CD4-positive, alpha-beta T cell treated with Interleukin-10 for 1 hour (primary cell): ENCODE measurements at regions not wholly inside any gene's neighbourhood (a gene's known extent, or its start where the extent isn't known, plus 50 kb on each side); places are given as distances from the start of the nearest gene placed in this dataset.
"Not testable (repeated sequence)": the region's sequence is repeated elsewhere in the genome, so short reads cannot be mapped to it uniquely, and the experiment has no call there.

Experiments
- DNase-seq: peaks from one replicate; pipeline ENCODE4 v3.0.0-alpha.2; 2020

DNA sequence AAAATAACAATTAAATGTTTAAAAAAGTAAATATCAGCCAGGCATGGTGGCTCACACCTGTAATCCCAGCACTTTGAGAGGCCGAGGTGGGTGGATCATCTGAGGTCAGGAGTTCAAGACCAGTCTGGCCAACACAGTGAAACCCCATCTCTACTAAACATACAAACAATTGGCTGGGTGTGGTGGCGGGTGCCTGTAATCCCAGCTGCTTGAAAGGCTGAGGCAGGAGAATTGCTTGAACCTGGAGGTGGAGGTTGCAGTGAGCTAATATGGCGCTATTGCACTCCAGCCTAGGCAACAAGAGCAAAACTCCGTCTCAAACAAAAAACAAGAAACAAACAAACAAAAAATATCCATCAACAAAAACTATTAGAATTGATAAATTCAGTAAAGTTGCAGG lies 77.5 kb downstream of the SNX5 start:
- DNase-seq, result not testable (repeated sequence)

DNA sequence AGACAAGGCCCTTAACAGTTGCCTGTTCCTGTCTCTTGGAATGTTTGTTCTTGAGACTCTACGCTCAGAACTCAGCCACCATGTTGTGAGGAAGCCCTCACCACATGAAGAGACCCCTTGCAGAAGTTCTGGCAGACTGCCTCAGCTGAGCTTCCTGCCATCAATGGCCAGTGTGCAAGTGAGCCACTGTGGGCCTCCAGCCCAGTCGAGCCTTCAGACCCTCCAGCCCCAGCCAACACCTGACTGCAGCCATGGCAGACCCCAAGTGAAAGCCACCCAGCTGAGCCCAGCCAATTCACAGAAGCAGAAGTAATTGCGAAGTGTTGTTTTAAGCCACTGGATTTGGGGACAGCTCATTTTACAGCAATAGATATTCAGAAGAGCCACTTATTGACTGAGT lies 78.3 kb downstream of the SNX5 start:
- no peak for DNase-seq

DNA sequence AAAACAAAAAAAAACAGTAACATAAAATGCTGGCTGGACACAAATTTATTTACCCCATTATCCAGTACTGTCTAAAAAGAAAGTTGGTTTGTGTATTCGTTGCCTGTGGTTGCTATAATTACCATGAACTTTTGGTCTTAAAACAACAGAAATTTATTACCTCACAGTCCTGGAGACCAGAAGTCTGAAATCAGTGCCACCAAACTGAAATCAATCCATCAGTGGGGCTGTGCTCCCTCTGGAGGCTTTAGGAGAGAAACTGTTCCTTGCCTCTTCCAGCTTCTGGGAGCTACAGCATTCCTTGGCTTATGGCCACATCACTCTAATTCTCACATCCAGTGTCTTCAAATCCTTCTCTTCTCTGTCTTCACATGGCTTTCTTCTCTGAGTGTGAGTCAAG lies 79.4 kb downstream of the SNX5 start:
- no peak for DNase-seq

DNA sequence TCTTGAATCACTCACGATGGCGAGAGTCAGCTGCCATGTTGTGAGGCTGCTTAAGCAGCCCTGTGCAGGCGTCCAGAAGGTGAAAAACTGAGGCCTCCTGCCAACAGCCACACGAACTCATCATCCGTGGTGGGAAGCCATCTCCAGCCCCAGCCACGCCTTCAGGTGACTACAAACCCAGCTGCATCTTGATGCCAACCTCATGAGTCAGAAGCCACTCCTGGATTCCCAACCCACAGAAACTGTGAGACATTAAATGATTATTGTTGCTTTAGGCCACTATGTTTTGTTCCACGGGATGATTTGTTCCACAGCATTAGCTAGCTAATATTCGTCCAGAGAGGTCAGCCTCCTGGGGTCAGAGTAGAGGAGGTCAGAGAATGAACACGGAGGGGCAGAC lies 80.5 kb downstream of the SNX5 start:
- no peak for DNase-seq

DNA sequence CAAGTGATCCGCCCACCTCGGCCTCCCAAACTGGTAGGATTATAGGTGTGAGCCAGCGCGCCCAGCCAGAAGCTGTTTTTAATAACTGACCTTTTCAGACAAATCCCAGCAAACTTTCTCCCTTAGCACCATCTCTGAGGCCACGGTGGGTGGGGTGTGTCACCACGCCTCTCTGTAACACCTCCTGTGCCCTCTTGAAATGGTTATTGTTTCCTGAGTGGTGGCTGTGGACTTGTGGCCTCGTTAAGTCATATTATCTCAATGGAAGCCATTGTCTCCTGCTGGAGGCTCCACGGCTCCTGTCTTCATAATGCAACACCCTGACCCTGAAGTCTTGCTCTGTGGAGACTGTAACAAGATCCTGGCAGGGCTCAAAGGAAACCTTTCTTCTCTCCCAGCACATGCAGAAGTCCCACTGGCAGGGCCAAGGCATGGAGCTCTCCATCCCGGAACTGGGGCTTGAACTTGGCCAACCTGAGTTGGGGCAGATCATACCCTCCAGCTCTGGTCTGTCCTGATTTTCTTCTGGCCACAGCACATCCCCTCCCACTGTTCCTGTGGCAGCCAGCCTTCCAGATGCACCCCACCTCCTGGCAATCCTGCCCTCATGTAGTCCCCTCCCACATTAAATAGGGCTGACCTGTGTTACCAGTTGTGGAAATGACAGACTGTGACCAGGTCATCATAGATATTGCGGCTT lies 81.1 kb downstream of the SNX5 start:
- no peak for DNase-seq

DNA sequence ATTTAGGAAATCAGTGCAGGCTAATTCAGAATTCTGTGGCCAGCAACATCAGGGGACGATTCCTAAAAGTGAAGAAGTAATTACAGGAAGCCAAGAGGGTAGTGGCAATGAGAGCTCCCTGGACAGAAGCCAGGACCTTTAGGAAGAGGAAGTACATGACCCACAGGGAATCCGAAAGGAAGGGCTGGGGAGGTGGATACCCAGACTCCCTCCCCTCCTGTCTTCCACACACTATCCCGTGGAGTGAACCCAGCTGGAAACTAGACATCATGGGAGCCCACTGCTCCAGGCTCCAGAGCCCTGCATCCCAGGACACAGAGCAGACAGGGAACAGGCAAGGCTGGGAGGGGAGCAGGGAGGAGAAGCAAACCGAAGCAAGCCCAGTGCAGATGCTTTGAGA lies 83.0 kb downstream of the SNX5 start:
- no peak for DNase-seq

DNA sequence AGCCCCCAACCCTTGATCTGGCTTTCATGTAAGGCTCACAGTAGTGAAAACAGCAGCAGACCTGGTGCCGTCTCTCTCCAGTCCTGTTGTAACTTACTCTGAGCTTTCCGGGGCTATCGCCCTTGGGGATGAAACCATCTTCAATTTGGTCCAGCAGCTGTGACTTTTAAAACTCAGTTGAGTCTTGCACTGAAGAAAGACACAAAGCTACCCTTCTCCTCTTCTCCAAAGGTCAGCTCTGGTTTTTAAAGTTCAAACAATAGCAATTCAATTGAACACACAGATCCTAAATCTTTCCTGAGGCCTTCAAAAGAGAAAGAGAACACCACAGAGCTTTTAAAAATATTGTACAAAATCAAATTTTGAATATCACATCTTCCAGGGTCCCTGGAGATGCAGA lies 83.5 kb downstream of the SNX5 start:
- DNase-seq, result no peak

DNA sequence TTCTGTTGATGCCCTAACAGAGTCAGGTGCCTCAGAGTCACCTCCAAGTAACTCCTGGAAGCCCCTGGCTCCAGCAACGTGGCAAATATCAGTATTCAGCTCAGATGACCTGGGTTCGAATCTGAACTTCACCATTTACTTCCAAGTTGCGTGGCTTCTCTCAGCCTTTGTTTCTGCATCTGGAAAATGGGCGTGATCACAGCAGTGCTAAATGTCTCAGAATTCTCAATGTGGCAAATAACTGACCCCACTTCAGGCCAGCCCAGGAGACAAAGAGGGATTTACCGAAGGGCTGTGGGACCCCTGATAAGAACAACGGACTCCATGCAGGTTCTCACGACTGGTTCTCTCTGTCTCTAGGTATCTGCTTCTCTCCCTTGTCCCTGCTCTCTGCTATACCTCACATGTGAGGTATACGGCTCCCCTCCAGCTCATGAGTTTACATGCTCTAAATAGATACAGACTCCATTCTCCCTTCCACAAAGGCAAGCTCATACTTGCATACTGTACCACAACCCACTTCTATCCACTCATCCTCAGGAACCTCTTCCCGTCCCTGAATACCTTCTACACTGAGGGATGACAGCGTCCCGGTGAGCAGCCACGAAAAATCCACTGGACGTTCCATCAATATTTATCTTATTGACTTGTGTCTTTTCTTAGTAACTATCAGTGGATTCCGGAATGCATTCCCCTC lies 84.1 kb downstream of the SNX5 start:
- DNase-seq, result no peak

DNA sequence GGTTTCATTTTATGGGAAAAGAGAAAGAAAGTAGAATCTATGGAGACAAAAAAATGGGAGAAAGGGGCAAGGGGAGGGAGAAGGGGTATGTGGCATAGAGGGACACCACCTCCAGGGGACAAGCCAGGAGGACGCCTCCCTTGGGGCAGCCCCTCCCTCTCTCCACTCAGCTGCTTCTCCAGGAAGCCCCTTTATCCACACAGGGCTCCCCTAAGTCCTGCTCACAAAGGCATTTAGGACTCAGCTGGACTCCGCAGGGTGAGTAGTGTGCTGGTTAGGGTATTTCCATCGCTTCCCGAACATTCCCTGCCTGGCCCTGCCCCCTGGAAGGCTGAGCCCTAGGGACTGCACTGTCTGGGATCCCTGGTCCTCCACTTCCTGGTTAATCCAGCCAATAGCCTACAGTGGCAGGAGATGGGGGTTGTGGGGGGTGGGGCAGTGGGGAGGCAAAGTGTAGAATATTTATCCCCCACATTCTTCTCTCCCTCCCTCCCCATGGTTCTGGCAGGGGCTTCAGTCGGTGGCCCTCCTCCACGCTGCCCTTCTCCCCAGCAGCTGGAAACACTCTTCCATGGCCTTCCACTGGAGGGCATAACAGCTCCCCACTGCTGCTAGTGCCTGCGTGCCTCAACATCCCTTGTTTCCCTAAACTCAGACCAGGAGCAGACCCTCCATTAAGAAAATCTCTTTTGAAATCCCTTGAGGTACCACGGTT lies 84.8 kb downstream of the SNX5 start:
- no peak for DNase-seq

DNA sequence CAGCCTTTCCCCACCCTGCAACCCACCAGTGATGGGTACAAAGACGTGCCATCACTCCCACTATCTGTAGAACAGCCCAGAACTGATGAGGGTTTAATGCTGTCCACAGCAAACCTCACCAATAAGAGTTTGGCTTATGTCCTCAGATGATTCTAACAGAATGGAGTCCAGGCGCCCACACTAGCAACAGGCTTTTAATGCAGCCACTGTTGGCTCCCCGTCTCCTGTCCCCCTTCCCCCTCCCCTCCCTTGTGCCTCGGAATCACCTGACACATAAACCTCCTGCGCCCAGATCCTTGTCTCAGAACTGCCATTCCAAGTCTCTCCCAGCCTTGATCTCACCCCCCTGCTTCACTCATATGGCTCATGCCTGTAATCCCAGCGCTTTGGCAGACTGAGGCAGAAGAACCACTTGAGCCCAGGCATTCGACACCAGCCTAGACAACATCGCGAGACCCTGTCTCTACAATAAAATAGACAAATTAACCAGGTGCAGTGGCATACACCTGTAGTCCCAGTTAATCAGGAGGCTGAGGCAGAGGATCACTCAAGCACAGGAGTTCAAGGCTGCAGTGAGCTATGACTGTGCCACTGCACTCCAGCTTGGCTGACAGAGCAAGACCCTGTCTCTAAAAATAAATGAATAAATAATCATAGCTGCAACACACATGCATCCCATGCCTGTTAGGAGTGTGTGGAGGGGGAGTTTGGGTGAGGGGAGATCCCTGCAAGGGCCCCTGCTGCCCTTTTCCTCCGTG lies 85.6 kb downstream of the SNX5 start:
- no peak for DNase-seq

DNA sequence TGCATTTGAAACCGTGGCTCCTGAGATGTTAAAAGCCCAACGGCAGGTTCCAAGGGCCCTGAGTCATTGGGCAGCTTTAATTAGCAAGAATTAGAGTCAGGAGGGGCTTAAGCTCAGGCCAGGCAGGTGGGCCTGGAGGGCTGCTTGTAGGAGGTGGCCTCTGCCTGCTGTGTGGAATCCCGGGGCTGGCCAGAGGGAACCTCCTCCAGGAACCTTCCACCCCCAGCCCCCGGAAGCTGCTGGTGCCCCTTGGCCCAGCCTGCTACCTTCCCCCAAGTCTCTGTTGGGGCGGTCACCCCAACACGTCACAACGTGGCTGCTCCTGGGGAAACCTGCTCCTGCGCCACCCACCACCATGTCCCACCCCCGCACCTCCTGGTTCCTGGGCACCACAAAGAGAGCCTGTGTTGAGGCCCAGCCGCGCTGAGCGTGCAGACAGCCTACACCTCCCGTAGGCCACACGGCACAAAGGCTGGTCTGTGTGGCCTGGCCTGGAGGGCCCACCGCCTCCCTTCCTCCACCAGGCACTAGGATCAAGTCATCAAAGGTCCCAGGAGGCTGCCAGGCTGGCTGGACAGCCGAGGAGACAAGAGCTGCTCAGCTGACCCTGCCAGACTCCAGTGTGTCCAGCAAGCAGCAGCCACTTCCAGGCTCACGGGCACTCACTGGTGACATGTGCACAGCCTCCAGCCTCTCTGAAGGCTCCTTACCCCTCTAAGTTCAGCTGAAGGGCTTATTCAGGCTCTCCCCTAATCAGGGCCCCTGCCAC lies 86.3 kb downstream of the SNX5 start:
- no peak for DNase-seq

DNA sequence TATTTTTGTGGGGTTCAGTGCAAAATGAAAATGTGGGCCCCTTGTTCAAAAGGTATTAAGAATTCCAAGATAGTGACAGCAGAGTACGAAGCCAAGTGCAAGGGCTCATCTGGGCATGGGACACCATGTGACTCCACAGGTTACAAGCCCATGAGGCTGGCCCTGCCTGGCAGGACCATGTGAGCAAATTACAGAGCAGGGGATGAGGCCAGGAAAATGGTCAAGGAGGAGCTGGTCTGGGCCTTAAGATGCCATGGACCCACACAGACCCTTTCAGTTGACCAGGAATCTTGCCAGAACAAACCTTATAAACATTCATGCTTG lies 86.9 kb downstream of the SNX5 start:
- DNase-seq, result no peak

DNA sequence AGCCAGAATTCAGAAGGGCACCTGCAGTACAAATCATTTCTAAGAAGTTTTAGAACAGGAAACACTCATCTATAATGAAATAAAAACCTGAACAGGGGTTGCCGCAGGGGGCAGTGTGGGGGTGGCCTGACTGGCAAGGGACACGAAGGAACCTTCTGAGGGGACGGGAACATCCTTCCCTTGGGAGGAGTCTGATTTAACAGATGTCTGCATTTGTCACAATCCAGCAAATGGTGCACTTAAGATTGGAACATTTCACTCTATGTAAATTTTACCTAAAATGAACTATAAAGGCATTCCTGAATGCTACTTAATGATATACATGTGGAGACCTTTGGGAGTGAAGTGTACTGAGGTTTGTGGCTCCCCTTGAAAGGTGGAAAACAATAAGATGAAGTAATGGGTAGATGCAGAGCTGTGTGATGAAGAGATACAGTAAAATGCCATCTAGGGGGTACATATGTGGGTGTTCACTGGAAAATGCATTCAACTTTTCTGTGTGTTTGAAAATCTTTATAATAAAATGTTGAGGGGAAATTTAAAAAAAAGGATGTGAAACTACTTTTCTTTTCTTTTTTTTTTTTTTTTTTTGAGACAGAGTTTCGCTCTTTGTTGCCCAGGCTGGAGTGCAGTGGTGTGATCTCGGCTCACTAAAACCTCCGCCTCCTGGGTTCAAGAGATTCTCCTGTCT lies 89.5 kb downstream of the SNX5 start:
- DNase-seq, result no peak

DNA sequence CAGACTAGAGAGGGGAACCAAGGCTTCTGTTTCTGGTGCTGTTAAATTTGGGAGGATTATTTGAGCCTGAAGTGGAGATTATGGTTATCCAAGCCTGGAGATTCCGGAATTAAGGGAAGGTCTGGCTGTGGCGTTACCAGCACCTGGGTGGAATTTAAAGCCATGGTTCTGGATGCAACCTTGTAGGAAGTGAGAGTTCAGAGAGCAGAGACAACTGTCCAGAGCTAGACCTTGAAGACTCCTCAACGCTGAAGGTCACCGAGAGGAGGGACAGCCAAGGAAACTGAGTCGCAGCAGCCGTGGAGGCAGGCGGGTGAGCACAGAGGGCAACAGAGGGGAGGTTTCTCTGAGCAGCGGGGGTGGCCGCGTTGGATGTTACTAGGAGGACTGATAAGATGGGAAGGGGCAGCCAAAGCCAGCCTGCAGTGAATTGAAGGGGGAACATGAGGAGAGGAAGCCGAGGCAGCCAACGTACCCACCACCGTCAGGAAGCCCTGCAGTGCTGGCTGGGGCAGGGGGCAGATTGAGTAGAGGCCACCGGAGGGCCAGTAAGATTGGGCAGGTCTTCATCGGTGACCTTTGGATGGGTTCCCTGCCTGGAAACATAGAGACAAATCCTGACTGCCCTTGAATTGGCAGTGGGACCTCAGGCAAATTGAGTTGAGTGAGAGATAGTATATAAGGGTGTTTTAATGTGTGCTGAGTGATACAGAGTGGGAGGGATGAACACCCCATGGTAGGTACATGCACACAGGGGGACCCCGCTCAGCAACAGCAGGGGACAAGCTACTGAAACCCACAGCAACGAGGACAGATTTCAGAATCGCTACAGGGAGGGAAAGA lies 90.3 kb downstream of the SNX5 start:
- no peak for DNase-seq

DNA sequence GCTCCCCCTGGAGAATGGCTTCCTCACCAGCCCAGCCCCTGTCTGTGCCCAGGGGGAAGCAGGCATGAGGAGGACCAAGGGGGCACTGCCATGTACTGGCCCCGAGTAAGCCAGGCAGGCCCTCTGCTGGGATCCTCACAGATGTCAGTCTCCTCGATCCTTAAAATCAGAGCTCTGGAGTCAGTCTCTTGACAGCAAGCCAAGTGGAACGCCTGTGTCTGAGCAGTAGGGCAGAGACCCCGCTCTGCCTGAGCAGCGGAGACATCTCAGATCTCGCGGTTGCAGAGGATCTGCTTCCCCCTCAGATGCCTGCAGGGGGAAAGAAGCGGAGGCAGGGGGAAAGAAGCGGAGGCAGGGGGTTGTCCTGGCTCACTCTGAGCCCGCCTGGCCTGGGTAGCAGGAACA lies 92.6 kb downstream of the SNX5 start:
- no peak for DNase-seq

DNA sequence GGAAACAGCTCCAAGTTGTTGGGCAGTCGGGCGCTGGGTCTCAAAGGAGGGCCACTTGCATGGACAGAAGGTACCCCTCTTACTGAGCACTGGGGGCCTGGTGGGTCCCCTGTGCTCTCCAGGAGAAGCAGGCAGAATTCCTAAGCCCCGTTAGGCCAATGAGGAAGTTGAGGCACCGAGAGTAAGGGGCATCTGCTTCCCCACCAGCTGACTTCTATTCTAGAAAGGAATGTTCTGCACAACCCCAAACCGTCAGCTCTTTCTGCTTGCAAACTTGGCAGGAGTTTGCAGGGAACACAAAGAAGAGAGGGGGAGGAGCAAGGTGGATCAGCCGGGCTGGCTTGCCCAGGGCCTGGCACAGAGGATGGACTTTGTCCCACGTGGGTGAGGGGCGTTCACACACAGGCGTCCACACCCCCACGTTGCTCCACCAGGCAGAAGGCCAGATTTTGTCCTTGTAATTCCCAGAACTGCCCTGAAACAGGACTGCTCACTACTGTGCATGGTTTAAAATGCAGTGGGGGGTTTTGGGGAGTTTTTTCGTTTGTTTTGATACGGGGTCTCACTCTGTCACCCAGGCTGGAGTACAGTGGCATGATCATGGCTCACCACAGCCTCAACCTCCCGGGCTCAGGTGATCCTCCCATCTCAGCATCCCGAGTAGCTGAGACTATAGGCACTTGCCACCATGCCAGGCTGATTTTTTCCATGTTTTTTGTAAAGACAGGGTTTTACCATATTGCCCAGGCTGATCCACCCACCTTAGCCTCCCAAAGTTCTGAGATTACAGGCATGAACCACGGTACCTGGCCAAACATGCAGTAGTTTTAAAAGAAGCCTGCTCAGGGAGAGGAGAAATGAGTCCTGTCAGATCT lies 93.3 kb downstream of the SNX5 start:
- DNase-seq, result no peak

DNA sequence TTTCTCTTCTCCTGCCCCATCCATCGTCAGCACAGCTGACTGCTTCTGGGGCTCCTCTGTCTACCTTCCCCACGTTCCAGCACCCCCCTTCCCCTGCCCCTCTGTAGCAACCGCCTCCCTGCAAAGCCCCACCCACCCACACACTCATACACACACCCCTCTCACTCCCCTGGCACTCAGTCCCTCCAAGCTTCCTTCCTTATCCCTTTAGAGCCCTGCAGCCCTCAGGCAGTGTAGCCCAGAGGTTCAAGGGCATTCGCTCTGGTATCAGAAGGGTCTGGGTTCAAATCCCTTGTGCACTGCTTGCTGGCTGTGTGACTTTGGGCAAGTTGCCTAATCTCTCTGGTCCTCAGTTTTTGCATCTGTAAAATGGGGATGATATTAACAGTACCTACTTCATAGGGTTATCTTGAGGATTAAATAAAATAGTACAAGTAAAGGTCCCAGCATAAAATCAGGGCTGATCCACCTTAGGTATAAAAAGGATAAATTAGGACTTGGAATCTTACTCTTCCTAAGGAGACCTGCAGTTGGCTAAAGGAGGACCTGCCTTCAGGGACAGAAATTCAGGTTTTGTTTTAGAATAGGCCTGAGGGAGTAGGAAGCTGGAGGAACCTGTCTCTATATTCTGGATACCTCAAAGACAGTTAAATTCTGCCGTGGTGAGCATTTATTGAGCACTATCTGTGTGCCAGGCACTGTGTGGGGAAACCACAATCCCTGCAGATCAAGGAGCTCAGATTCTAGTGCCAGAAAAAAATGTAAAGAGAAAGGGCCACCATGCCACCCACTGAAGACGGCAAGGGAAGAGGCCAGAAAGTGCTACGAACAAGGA lies 94.1 kb downstream of the SNX5 start:
- no peak for DNase-seq

DNA sequence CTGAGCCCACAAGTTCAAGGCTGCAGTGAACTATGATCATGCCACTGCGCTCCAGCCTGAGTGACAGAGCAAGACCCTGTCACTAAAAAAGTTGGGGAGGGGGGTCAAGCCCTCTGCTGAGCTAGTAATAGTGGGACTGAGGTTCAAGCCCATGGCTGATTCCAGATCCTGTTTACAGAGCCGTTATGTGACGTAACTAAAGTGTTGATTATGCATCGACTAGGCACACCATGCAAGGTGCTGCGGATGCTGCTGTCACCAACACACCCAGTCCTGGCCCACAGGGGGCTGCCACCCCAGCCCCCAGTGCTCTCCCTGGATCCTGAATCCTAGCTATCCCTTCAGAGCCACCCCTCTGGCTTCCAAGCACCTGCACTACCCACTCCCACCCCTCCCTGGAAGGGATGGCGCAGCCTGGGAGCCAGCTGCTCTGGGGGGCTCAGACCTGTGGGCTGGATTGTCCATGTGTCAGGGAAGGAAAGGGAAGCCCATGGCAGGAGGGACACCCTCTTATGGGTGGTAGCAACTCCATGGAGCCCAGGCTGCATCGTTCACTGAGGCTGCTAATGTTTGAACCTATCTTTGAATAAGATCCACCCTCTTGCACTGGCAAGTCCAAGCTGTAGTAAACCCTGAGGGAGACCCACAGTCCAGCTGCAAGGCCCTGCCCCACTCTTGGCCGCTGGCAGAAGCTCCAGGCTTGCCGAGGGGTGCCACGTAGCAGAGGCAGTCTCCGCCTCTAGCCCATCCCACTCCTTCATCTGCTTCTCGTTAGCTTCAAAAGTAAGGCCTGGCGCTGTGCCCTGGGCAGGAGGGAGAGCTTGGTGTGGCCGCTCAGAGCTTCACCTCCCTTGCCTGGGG lies 95.0 kb downstream of the SNX5 start:
- no peak for DNase-seq
